ENCODE measurements at regions not wholly inside any gene's neighbourhood (a gene's known extent, or its start where the extent isn't known, plus 50 kb on each side); places are given as distances from the start of the nearest gene placed in this dataset.

DNA sequence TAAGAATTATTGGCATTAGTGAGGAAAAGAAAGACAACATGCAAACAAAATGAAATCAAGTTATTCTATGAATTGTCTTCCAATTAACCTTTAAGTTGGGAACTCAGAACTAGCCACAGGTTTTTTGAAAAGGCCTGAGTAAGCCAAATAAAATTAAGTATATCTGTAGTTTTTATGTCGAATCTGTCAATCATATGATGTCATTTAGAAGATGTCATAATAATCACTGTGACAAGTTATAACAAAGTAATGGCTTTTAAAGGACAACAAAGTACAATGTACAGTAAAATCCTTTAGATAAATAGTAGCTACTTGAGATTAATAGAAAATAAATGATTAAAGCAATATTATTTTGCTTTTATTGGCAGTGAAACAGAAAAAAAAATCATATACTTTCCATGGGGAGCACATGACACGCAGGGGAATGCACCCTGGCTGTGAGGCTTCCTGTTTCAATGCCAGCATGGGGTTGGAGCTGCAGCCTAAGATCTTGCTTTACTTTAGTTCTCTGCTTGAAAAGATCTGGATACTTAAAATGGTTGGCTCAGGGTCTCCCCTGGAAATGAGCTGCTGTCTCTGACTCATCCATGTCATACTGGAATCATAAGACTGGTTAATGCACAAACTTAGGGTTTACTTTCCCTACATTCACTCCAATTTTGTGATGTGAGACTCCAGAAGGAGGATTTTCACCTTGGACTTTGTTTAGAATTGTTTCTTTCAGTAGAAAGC is 284.3 kb downstream of the TAF11L14 start:
- no peak for TF ChIP-seq POLR2AphosphoS5 (IDR thresholded peaks at IDR 0.05; ENCODE audit: low read depth, low read length)
- TF ChIP-seq, protein P1, sequence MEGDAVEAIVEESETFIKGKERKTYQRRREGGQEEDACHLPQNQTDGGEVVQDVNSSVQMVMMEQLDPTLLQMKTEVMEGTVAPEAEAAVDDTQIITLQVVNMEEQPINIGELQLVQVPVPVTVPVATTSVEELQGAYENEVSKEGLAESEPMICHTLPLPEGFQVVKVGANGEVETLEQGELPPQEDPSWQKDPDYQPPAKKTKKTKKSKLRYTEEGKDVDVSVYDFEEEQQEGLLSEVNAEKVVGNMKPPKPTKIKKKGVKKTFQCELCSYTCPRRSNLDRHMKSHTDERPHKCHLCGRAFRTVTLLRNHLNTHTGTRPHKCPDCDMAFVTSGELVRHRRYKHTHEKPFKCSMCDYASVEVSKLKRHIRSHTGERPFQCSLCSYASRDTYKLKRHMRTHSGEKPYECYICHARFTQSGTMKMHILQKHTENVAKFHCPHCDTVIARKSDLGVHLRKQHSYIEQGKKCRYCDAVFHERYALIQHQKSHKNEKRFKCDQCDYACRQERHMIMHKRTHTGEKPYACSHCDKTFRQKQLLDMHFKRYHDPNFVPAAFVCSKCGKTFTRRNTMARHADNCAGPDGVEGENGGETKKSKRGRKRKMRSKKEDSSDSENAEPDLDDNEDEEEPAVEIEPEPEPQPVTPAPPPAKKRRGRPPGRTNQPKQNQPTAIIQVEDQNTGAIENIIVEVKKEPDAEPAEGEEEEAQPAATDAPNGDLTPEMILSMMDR (IDR thresholded peaks at IDR 0.05) = no peak
